ENCODE measurements at regions not wholly inside any gene's neighbourhood (a gene's known extent, or its start where the extent isn't known, plus 50 kb on each side); places are given as distances from the start of the nearest gene placed in this dataset.

- no peak for TF ChIP-seq POLR2A (IDR thresholded peaks at IDR 0.05)
- TF ChIP-seq CTCF (IDR thresholded peaks at IDR 0.05) = no peak
- TF ChIP-seq EP300 (IDR thresholded peaks at IDR 0.05) = no peak
- TF ChIP-seq POLR2AphosphoS5 (IDR thresholded peaks at IDR 0.05) = no peak
Measured at GRCh38 chr3:145522893-145523651, 637.9 kb downstream of the PLOD2 start.
